ENCODE measurements at regions not wholly inside any gene's neighbourhood (a gene's known extent, or its start where the extent isn't known, plus 50 kb on each side); places are given as distances from the start of the nearest gene placed in this dataset.

- H3K27ac ChIP-seq (ENCODE audit: extremely low read depth, low read depth, low read length) = no peak overlapping the region
- ChIA-PET POLR2A (interaction anchor here (0.7 kb wide), 1 partner anchor 252 kb away, joined by 7 read pairs; no protein-coding TSS in a partner anchor), CTCF (interaction anchor here (1.0 to 4.9 kb wide), 5 partner anchors 22 to 277 kb away, joined by 3 to 39 read pairs (median 7); no protein-coding TSS in a partner anchor)
- H3K9me3 ChIP-seq (ENCODE audit: control insufficient read depth, insufficient read depth, low read depth, low read length) = no peaks in the 10 kb centered on the region
- H3K36me3 ChIP-seq (ENCODE audit: control insufficient read depth in 2 of 2, insufficient read depth in 1 of 2, low read length in 2 of 2) = no peaks in the 10 kb centered on the region
- H3K4me3 ChIP-seq (ENCODE audit: low read depth, low read length) = no peak overlapping the region
- peaks cover 2% of the 10 kb centered on the region; the same call in 1 of the 2 replicates for H3K4me1 ChIP-seq (ENCODE audit: control insufficient read depth, insufficient read depth, low read length)
- TF ChIP-seq ZNF140 (tag by site-specific recombination; IDR thresholded peaks at IDR 0.05) = peak; percentile 98
- no peak for TF ChIP-seq MEIS1 (CRISPR knock-in tag; IDR thresholded peaks at IDR 0.05; ENCODE audit: borderline replicate concordance)
Measured at GRCh38 chr21:34200288-34200905, 127.0 kb downstream of the MRPS6 start.

GRCh38 chr21:34201001-34201400 is 127.6 kb downstream of the MRPS6 start:
- TF ChIP-seq ZNF830 (tag by site-specific recombination; IDR thresholded peaks at IDR 0.05; ENCODE audit: low read depth) = no peak
- no peak for TF ChIP-seq ZEB2 (tag by site-specific recombination; IDR thresholded peaks at IDR 0.05)
- no peak for TF ChIP-seq ZNF692 (tag by site-specific recombination; IDR thresholded peaks at IDR 0.05)
- no peak for TF ChIP-seq ZNF521 (tag by site-specific recombination; IDR thresholded peaks at IDR 0.05)
- no peak for TF ChIP-seq KLF17 (tag by site-specific recombination; IDR thresholded peaks at IDR 0.05)
- TF ChIP-seq ZNF391 (tag by site-specific recombination; IDR thresholded peaks at IDR 0.05; ENCODE audit: borderline replicate concordance, low read depth) = no peak
- TF ChIP-seq PRDM4 (tag by site-specific recombination; IDR thresholded peaks at IDR 0.05) = no peak
- CTCF ChIA-PET = interaction anchor here (0.6 to 4.9 kb wide), 8 partner anchors 15 to 694 kb away, joined by 3 to 39 read pairs (median 4); no protein-coding TSS in a partner anchor
- Histone ChIP-seq H3K4me3 (ENCODE audit: low read depth, low read length) (no peak overlapping the region), H3K9me3 (ENCODE audit: control insufficient read depth, insufficient read depth, low read depth, low read length) (no peaks in the 10 kb centered on the region), H3K4me1 (ENCODE audit: control insufficient read depth, insufficient read depth, low read length) (peaks cover 2% of the 10 kb centered on the region; the same call in 1 of the 2 replicates), H3K36me3 (ENCODE audit: control insufficient read depth in 2 of 2, insufficient read depth in 1 of 2, low read length in 2 of 2) (no peaks in the 10 kb centered on the region), H3K27ac (ENCODE audit: extremely low read depth, low read depth, low read length) (no peak overlapping the region)
- POLR2A ChIA-PET = interaction anchor here (0.7 to 1.3 kb wide), 2 partner anchors 24 to 253 kb away, joined by 5 to 7 read pairs; no protein-coding TSS in a partner anchor

GRCh38 chr21:34201481-34201858 is 128.1 kb downstream of the MRPS6 start:
- Histone ChIP-seq H3K9me3 (ENCODE audit: control insufficient read depth, insufficient read depth, low read depth, low read length) (no peaks in the 10 kb centered on the region), H3K27ac (ENCODE audit: extremely low read depth, low read depth, low read length) (no peak overlapping the region; the same call in 1 of the 2 replicates), H3K36me3 (ENCODE audit: control insufficient read depth in 2 of 2, insufficient read depth in 1 of 2, low read length in 2 of 2) (no peaks in the 10 kb centered on the region), H3K4me1 (ENCODE audit: control insufficient read depth, insufficient read depth, low read length) (peaks cover 2% of the 10 kb centered on the region; the same call in 1 of the 2 replicates), H3K4me3 (ENCODE audit: low read depth, low read length) (peak overlapping the region; percentile 25)
- TF ChIP-seq ZBTB48 (tag by site-specific recombination; IDR thresholded peaks at IDR 0.05) (peak; percentile 13; the same call in 1 of the 2 replicates), ZNF184 (tag by site-specific recombination; IDR thresholded peaks at IDR 0.05) (no peak), WT1 (tag by site-specific recombination; IDR thresholded peaks at IDR 0.05) (0 out of 2 replicates have a peak, but pooled peaks have one; percentile 19)
- CTCF ChIA-PET = interaction anchor here (0.6 to 4.9 kb wide), 15 partner anchors 15 to 694 kb away, joined by 3 to 39 read pairs (median 4); partner anchors contain the start of genes MRPS6 and SLC5A3
- POLR2A ChIA-PET = interaction anchor here (0.6 to 1.3 kb wide), 2 partner anchors 24 to 27 kb away, joined by 3 to 5 read pairs; no protein-coding TSS in a partner anchor
